Stimulated activated CD4-positive, alpha-beta T cell treated with anti-CD3 and anti-CD28 coated beads, TNF-alpha, amount 100 ng/mL, for 24 hours (primary cell): ENCODE measurements at regions not wholly inside any gene's neighbourhood (a gene's known extent, or its start where the extent isn't known, plus 50 kb on each side); places are given as distances from the start of the nearest gene placed in this dataset.

Experiments
- DNase-seq, 3 experiments: peaks; one replicate each; pipeline ENCODE4 v3.0.0-alpha.2; 2020; ENCODE audit warnings: low read depth in 3 of 3

- DNase-seq, result no peak
Measured at GRCh38 chr15:95368755-95369601, 961.5 kb upstream of the NR2F2 start.

- no peak for DNase-seq
Measured at GRCh38 chr15:95370291-95370690, 960.2 kb upstream of the NR2F2 start.

- DNase-seq, result no peak
Measured at GRCh38 chr15:95371664-95372063, 958.8 kb upstream of the NR2F2 start.

- DNase-seq, result no peak
Measured at GRCh38 chr15:95375281-95375680, 955.2 kb upstream of the NR2F2 start.

- no peak for DNase-seq
Measured at GRCh38 chr15:95377258-95377852, 953.1 kb upstream of the NR2F2 start.

- no peak for DNase-seq
Measured at GRCh38 chr15:95394186-95395067, 936.1 kb upstream of the NR2F2 start.

- no peak for DNase-seq
Measured at GRCh38 chr15:95400428-95400827, 930.1 kb upstream of the NR2F2 start.

- DNase-seq, result no peak
Measured at GRCh38 chr15:95401587-95401986, 928.9 kb upstream of the NR2F2 start.

GRCh38 chr15:95405447-95405846 is 925.1 kb upstream of the NR2F2 start:
- DNase-seq, result no peak

GRCh38 chr15:95407534-95407933 is 923.0 kb upstream of the NR2F2 start:
- no peak for DNase-seq

GRCh38 chr15:95409211-95409610 is 921.3 kb upstream of the NR2F2 start:
- DNase-seq, result no peak

GRCh38 chr15:95409626-95410310 is 920.7 kb upstream of the NR2F2 start:
- no peak for DNase-seq

- no peak for DNase-seq
Measured at GRCh38 chr15:95410757-95411156, 919.7 kb upstream of the NR2F2 start.

- DNase-seq, result no peak
Measured at GRCh38 chr15:95416576-95416975, 913.9 kb upstream of the NR2F2 start.

GRCh38 chr15:95417761-95418160 is 912.7 kb upstream of the NR2F2 start:
- no peak for DNase-seq

GRCh38 chr15:95422255-95422654 is 908.2 kb upstream of the NR2F2 start:
- DNase-seq, result no peak

- DNase-seq, result no peak
Measured at GRCh38 chr15:95425859-95426258, 904.6 kb upstream of the NR2F2 start.

- DNase-seq, result no peak
Measured at GRCh38 chr15:95429345-95429744, 901.2 kb upstream of the NR2F2 start.

GRCh38 chr15:95431518-95431917 is 899.0 kb upstream of the NR2F2 start:
- no peak for DNase-seq

- DNase-seq, result no peak
Measured at GRCh38 chr15:95432878-95433405, 897.6 kb upstream of the NR2F2 start.

- DNase-seq, result no peak
Measured at GRCh38 chr15:95439922-95440376, 890.6 kb upstream of the NR2F2 start.
